ENCODE measurements at regions not wholly inside any gene's neighbourhood (a gene's known extent, or its start where the extent isn't known, plus 50 kb on each side); places are given as distances from the start of the nearest gene placed in this dataset.

GRCh38 chr18:53950545-53950944 is 273.9 kb downstream of the MBD2 start:
- WGBS, 2 experiments (ENCODE audit: extremely low coverage in 2 of 2, insufficient read length in 1 of 2), result no CpG with 5 or more reads among the region's 1 CpG
- Histone ChIP-seq H3K27ac (ENCODE audit: insufficient read depth, low read length) (no peak overlapping the region), H3K79me1 (ENCODE audit: low read depth in 1 of 2, low read length in 2 of 2) (no peaks in the 10 kb centered on the region), H3K4ac (ENCODE audit: low read depth, low read length) (no peak overlapping the region), H2AFZ (replicated peaks; ENCODE audit: low read length, poor library complexity) (no peak overlapping the region), H3K23ac (ENCODE audit: low read depth, low read length) (no peak overlapping the region), H3K36me3 (ENCODE audit: control insufficient read depth, insufficient read depth, low read length) (no peaks in the 10 kb centered on the region), H3K4me3 (ENCODE audit: insufficient read depth, low read depth, low read length) (no peak overlapping the region), H2BK5ac (ENCODE audit: low read depth, low read length, poor library complexity, severe bottlenecking) (no peak overlapping the region), H4K91ac (ENCODE audit: insufficient read depth, low read depth, low read length) (no peak overlapping the region), H2BK120ac (ENCODE audit: low read depth, low read length) (no peak overlapping the region), H3K18ac (ENCODE audit: low read depth, low read length) (no peak overlapping the region), H4K5ac (ENCODE audit: low read depth, low read length) (no peak overlapping the region), H3K14ac (replicated peaks; ENCODE audit: low read depth, low read length) (no peak overlapping the region), H2BK15ac (ENCODE audit: low read depth, low read length) (no peak overlapping the region), H3K56ac (ENCODE audit: extremely low read depth, insufficient read depth, low read length) (no peak overlapping the region), H3K9me1 (ENCODE audit: insufficient read depth, low read length) (no peaks in the 10 kb centered on the region), H3K4me1 (ENCODE audit: control insufficient read depth, insufficient read depth, low read length) (no peaks in the 10 kb centered on the region), H3K9me3 (ENCODE audit: control insufficient read depth, insufficient read depth, low read length) (peaks cover 9% of the 10 kb centered on the region), H4K8ac (ENCODE audit: low read depth in 2 of 2, low read length in 2 of 2) (no peak overlapping the region), H2AK9ac (replicated peaks; ENCODE audit: low read depth, low read length, poor library complexity) (no peak overlapping the region), H2AK5ac (ENCODE audit: low read depth, low read length) (no peak overlapping the region), H3K27me3 (ENCODE audit: control insufficient read depth, insufficient read depth, low read length) (no peaks in the 10 kb centered on the region), H2BK20ac (ENCODE audit: low read depth, low read length) (no peak overlapping the region), H3K9ac (ENCODE audit: low read depth, low read length) (no peak overlapping the region), H4K20me1 (ENCODE audit: insufficient read depth, low read length) (no peaks in the 10 kb centered on the region), H3K4me2 (ENCODE audit: low read depth, low read length) (no peak overlapping the region)
- no TSS peak for BruUV-seq (replicated peaks)
- ChIA-PET CTCF (no interaction called here), POLR2A (ENCODE audit: unreplicated experiment) (no interaction called here)
- no peak for TF ChIP-seq CTCF (conservative IDR thresholded peaks at IDR 0.05; ENCODE audit: low read depth, low read length)
- TF ChIP-seq RAD21 (IDR thresholded peaks at IDR 0.05; ENCODE audit: low read length), result no peak
- no peak for TF ChIP-seq USF2 (IDR thresholded peaks at IDR 0.05; ENCODE audit: low read depth, low read length)
- TF ChIP-seq RFX5 (IDR thresholded peaks at IDR 0.05; ENCODE audit: low read depth, low read length), result no peak
- no peak for TF ChIP-seq CHD1 (IDR thresholded peaks at IDR 0.05; ENCODE audit: low read depth, low read length)
- TF ChIP-seq MXI1 (IDR thresholded peaks at IDR 0.05; ENCODE audit: borderline replicate concordance, low read depth, low read length), result no peak
- TF ChIP-seq MAFK (IDR thresholded peaks at IDR 0.05; ENCODE audit: low read depth, low read length), result no peak
- no peak for TF ChIP-seq CEBPB (IDR thresholded peaks at IDR 0.05; ENCODE audit: low read depth, low read length)
- no peak for TF ChIP-seq MAZ (IDR thresholded peaks at IDR 0.05; ENCODE audit: borderline replicate concordance, low read depth, low read length)
- TF ChIP-seq SMC3 (IDR thresholded peaks at IDR 0.05; ENCODE audit: low read depth, low read length), result no peak
- TF ChIP-seq NFE2L2 (IDR thresholded peaks at IDR 0.05; ENCODE audit: low read depth, low read length), result no peak
- no peak for TF ChIP-seq RCOR1 (IDR thresholded peaks at IDR 0.05; ENCODE audit: insufficient replicate concordance, low read length)
- TF ChIP-seq POLR2A (IDR thresholded peaks at IDR 0.05; ENCODE audit: low read depth, low read length), result no peak
- no peak for TF ChIP-seq BHLHE40 (IDR thresholded peaks at IDR 0.05; ENCODE audit: low read depth, low read length)
- TF ChIP-seq ELK1 (IDR thresholded peaks at IDR 0.05; ENCODE audit: borderline replicate concordance, low read depth, low read length), result no peak
- no peak for TF ChIP-seq FOS (IDR thresholded peaks at IDR 0.05; ENCODE audit: low read depth, low read length)
- in situ Hi-C loops (cut with MboI; ENCODE audit: low sequenced_read_pairs), result no loop called here
- intact Hi-C loops (cut with micrococcal nuclease), result no loop called here
- no peak for DNase-seq
- ATAC-seq (ENCODE audit: low read depth), result no peak
- dilution Hi-C loops (cut with HindIII; ENCODE audit: low sequenced_read_pairs, unreplicated experiment), result no loop called here

All from IMR-90 (cell line).